ENCODE measurements at regions not wholly inside any gene's neighbourhood (a gene's known extent, or its start where the extent isn't known, plus 50 kb on each side); places are given as distances from the start of the nearest gene placed in this dataset.
"Not testable (repeated sequence)": the region's sequence is repeated elsewhere in the genome, so short reads cannot be mapped to it uniquely, and the experiment has no call there.

DNA sequence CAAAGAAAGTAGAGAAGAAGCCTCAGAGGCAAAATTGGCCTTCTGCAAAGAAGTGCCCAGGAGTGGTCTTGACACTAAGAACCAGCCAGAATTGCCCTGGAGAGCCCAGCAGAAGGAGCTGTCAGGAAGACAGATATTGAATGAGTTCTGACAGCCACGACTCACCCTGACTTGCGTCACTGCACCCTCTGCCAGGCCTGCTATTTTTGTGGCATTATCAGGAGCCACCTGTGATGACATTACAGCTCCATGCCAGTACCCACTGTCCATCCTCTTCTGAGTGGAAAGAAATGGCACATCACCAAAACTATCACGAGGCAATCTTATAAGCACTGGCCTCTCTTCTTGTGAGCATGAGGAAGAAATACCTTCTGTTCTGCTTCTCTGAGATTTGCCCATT lies 67.7 kb downstream of the SMIM20 start:
- H3K27ac ChIP-seq: no peak overlapping the region
- no peak for DNase-seq (ENCODE audit: low read depth, low spot score)

DNA sequence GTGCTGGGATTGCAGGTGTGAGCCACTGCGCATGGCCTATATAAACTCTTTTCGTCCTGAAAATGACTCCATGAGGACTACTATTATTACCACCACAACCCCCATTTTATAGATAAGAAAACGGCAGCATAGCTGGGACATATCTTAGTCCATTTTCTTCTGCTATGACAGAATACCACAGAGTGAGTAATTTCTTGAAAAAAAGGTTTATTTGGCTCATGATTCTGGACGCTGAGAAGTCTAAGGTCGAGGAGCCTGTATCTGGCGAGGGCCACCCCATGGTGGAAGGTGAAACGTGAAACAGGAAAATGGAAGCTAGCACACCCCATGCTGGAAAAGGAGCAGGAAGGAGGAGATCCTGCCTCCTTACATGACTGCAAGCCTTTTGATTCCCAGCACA lies 68.9 kb downstream of the SMIM20 start:
- no peak for DNase-seq (ENCODE audit: low read depth, low spot score)
- no peak overlapping the region for H3K27ac ChIP-seq

DNA sequence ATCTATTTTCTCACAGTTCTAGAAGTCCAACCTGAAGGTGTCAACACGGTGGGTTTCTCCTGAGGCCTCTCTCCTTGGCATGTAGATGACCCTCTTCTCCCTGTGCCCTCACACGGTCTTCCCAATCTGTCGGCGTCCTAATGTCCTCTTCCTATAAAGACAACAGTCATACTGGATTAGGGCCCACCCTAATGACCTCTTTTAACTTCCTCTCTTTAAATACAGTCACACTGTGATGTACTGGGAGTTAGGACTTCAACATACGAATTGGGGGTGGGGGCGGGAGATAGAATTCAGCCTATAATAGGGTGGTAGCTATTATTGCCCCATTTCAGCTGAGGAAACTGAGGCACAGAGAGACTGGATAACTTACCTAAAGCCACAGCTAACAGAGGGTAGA lies 70.2 kb downstream of the SMIM20 start:
- no peak overlapping the region for H3K27ac ChIP-seq
- DNase-seq (ENCODE audit: low read depth, low spot score): no peak

DNA sequence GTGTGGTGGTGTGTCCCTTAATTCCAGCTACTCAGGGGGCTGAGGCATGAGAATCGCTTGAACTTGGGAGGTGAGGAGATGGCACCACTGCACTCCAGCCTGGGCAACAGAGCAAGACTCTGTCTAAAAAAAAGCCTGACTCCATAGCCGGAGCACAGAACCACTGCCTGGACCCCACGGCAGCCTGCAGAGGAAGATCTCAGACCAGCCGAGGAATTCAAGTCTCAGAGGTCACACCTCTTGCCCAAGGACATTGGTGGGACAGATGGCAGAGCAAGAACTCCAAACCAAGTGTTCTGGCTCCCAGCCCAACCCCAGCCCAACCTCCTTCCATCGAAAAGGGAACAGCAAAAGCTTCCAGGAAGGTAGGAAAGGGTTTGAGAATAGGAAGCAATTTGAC lies 70.8 kb downstream of the SMIM20 start:
- no peak for DNase-seq (ENCODE audit: low read depth, low spot score)
- no peak overlapping the region for H3K27ac ChIP-seq

DNA sequence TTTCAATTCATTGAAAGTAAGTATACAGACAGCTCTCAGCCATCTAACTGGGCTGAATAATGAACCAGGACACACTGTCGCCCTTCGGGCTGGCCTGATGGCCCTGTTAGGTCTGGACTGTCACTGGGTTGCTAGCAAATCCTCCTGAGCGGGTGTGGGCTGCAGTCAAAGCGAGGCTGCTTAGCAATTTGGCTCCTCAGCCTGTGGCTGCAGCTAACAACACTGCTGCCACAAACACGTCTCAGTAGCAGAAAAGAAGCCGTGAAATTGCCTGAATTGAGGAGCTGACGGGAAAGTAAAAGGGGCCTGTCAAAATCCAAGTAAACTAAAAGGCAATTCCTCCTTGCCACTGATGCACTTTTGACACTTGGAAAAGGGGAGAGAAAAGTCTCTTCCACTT lies 72.8 kb downstream of the SMIM20 start:
- H3K27ac ChIP-seq: no peak overlapping the region
- no peak for DNase-seq (ENCODE audit: low read depth, low spot score)

DNA sequence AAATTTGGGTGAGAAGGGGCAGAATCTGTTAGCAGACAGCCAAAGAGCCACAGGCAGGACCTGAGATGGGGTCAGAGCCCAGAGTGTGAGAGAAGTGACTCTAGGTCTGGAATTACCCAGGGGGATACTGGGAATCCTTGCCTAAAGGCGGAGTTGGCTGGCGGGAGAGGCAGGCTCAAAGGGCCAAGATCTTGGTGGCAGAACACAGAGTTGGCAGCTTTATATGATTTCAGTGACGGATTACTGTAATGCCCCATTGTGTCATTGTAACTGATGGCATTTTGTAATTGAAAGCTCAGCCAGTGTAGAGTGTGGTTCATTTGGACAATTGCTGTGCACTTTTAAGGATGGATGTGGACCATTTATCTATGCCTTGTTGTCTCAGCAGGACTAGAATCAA lies 77.3 kb downstream of the SMIM20 start:
- DNase-seq (ENCODE audit: low read depth, low spot score): no peak
- H3K27ac ChIP-seq: no peak overlapping the region

DNA sequence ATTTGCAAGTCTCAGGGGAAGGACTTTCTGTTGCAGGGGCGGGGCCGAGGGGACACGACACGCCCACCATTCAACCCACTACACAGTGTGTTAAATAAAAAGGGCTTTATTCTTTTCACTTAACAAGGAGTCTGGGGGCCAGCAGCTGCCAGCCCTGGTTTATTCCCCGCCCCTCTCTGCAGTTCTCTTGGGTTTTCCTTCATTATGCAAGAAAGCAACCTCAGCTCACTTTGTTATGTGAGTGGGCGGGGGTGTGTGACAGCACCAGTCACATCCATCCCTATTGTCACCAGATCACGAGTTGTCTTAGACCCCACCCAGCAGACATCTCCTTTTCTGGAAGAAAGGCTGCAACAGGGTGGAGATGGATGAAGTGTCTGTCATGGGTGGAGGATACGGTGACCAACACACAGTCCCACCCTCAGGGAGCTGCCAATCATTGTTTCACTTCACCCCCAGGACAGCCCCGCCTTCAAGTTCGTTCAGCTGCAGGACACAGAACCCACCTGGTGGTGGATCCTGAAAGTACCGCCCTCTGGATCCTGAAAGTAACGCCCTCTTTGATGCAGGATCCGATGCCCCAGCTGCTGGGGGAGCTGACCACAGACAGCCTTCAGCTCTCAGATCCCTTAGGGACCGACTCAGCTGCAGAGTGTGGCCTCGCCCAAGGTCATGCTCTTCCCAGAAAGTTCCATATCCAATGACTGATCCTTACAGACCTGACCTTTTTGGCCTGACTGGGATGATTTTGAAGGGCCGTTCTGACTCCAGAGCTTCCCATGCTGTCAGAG lies 79.6 kb downstream of the SMIM20 start:
- no peak overlapping the region for H3K27ac ChIP-seq
- DNase-seq (ENCODE audit: low read depth, low spot score): no peak

DNA sequence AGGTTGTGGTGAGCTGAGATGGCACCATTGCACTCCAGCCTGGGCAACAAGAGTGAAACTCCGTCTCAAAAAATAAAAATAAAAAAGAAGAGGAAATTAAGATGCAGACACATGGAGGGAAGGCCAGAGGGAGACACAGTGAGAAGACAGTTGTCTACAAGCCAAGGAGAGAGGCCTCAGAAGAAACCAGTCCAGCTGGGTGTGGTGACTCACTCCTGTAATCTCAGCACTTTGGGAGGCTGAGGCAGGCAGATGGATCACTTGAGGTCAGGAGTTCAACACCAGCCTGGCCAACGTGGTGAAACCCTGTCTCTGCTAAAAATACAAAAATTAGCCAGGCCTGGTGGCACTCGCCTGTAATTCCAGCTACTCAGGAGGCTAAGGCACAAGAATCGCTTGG lies 80.6 kb downstream of the SMIM20 start:
- H3K27ac ChIP-seq; DNase-seq (ENCODE audit: low read depth, low spot score): not testable (repeated sequence)

DNA sequence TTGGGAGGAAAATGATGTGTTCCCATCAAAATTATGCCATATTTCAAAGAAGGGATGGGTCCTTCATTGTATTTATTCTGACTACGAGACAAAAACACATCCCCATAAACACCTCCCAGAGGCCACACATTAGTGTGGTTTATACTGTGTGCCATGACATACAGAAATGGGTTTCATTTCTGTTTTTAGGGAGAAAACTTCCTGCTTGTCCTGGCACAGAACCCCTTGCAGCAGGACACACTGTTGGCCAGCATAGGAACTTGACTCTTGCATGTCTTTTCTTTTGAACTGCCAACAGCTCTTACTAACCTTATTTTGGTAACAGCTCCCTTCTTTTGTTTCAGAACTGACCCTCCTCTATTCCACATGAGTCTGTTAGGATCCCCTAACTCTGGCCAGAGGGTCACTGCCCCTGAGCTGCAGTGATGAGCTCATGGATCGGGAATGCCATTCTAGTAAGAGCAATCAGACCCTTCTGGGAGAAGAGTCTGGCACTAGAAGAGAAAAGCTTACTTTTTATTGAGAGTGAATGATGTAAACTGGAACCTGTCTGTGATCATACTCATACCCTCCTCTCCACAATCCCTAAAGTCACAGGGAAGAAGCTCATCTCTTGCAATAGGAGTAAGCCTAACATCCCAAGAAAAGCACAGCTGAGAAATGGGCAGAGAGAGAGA lies 86.4 kb downstream of the SMIM20 start:
- DNase-seq (ENCODE audit: low read depth, low spot score): no peak
- H3K27ac ChIP-seq: no peak overlapping the region

DNA sequence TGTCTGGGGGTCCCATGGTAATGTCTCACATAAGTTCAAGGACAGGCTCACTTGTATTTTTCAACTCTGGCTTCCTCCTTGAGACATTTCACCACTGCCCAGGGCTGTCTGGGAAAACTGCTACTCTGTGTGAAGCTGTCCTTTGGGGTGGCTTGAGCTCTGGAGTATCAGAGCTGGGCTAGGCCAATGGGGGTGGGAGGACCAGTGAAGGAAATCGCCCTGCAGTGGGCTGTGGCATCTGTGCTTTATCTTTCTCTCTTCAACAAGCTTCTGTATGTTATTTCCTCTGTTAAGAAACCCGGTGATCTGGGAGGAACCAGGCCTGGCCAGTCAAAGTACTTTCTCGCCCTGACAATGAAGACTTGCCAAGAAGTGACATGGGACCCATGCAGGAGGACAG lies 87.4 kb downstream of the SMIM20 start:
- no peak overlapping the region for H3K27ac ChIP-seq
- DNase-seq (ENCODE audit: low read depth, low spot score): no peak

DNA sequence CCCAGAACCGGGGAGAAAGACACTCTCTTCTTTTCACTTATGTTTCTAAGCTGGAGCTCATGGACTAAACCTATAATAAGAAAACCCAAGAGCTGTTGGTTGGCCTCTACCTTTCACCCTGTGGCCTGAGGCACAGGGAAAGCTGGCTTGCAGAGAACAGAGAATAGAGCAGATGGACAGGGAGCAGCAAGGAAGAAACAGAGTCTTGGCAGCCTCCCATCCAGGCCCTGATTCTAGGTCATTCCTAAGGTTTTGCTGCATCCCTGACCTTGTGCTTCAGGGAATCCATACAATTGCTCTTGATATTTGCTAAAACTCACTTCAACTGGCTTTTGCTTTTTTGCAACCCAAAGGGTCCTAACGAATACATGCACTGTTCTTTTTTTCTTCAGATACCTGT lies 87.8 kb downstream of the SMIM20 start:
- no peak overlapping the region for H3K27ac ChIP-seq
- DNase-seq (ENCODE audit: low read depth, low spot score): no peak

DNA sequence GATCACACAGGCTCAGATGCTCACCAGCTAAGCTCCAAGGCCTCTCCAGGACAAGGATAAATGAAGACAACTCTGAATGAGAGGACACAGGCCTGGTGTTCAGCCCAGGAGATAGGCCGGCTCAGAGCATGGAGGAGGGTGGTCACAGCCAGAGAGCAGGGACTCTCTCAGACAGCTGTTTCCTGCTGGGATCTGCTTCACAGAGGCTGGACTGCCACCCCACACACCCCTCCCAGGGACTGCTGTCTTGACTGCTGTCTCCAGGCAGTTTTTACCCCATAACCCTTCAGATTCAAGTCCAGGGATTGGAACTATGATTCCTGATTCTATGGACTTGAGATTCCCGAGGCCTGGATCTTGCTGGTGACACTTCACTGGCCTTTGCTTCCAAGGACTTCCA lies 89.0 kb downstream of the SMIM20 start:
- DNase-seq (ENCODE audit: low read depth, low spot score): no peak
- no peak overlapping the region for H3K27ac ChIP-seq

DNA sequence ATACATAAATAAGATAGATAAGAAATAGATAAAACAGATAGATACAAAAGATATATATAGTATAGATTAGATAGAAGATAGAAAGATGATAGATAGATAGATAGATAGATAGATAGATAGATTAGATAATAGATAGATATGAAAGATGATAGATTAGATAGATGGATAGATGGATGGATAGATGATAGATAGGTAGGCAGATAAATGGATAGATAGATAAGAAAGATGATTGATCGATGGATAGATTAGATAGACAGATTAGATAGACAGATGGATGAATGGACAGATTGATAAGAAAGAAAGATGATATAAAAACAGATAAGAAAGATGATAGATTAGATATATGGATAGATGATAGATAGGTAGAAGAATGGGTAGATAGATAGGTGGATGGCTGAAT lies 90.3 kb downstream of the SMIM20 start:
- no peak for DNase-seq (ENCODE audit: low read depth, low spot score)
- no peak overlapping the region for H3K27ac ChIP-seq

DNA sequence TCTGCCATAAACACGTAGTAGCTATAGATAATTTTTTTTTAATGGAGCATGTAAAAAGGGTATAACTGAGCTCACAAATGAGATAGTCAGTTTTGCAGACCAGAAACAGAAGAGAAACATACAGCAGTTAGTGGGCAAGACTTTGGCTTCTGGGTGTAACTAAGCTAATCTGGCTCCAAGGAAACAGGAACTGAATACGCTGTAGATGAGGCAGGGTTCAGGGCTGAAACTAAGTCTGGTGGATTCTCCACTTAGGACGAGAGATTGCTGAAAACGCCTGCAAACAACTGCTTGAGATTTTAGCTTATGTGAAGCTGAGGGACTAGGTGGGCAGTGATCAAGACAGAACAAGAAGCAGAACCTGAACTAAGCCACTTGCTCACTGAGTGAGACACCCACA lies 91.7 kb downstream of the SMIM20 start:
- H3K27ac ChIP-seq: no peak overlapping the region
- no peak for DNase-seq (ENCODE audit: low read depth, low spot score)

DNA sequence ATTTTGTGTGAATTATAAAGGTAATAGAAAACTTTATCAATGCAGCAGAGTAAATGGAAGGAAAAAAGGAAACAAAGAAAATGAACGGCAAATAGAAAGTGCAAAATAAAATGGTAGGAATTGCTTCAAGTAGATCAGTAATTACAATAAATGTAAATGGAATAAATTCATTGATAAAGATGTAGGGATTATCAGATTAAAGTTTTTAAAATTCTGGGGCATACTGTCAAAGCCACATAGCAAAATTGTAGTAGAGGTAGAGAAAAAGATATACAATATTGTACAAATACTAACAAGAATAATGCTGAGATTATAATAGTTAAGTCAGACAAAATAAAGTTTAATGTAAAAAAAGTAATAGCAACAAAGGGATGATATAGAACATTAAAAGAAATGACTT lies 94.7 kb downstream of the SMIM20 start:
- DNase-seq (ENCODE audit: low read depth, low spot score): no peak
- no peak overlapping the region for H3K27ac ChIP-seq

DNA sequence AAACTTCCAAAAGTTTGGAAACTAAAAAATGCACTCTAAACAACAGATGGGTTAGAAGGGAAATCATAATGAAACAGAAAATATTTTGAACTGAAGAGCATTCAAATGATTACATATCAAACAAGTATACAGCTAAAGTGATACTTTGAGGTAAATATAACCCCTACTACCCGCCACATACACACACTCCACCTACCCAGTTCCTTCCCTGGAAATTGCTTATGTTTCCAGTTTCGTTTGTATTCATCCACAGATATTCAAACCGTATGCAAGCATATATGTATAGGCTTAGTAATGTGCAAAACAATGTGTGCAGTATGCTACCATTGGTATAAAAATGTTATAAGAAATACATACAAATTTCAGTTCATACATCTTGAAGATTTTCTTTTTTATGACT lies 95.5 kb downstream of the SMIM20 start:
- H3K27ac ChIP-seq: no peak overlapping the region
- DNase-seq (ENCODE audit: low read depth, low spot score): no peak

DNA sequence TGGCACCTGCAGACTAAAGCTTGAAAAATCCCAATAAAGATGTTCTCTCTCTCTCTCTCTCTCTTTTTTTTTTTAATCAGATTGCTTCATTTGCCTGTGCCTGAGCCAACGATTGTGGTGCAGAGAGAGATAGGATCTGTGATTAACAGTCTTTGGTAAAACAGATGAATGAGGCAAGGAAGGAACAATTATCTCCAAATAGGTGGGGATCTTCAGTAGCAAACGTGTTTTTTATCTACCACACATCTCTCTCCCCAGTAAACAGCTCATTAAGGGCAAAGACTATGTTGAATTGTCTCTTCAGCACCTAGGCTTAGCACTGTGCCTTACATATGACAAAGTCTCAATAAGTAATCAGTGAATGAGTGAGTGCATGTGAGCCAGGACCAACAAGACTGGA lies 96.3 kb downstream of the SMIM20 start:
- no peak overlapping the region for H3K27ac ChIP-seq
- DNase-seq (ENCODE audit: low read depth, low spot score): no peak

DNA sequence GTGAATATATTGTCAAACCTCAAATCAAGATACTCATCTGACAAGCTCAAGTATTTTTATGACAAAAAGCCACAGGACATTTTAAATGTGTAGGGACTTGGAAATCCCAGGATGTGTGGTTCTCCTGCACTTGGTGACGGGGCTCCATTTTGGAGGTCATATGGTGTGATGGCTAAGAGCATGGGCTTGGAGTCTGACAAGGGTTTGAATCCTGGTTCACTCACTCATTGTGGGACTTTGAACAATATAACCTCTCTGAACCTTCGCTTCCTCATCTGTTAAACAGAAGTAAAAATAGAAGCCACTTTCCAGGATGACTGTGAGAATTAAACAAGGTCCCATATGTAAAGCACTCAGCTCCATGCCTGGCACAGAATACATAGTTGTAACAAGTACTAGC lies 99.6 kb downstream of the SMIM20 start:
- no peak overlapping the region for H3K27ac ChIP-seq
- no peak for DNase-seq (ENCODE audit: low read depth, low spot score)

DNA sequence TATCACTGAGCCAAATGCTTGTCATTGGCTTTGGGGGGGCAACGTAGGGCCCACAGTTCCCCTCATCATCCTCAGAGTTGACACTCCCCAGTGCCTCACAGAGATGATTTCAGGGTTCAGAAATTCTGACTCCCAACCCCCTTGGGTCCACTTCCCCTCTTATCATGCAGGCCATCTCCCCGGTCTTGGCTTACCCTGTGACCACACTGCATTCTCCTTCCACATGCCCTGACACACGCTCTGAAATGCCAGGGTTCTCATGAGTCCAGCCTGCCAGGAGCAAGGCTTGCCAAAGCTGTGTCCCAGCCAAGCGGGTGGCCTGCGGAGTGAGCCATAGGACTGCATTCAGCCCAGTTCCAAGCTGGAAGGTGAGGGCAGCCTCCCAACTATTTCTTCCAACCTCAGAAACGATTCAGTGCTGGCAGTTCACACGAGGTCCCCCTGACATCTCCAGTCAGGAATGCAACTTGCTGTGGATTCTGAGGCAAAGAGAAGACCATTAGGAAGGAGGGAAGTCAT lies 101.2 kb downstream of the SMIM20 start:
- DNase-seq (ENCODE audit: low read depth, low spot score): no peak
- H3K27ac ChIP-seq: no peak overlapping the region

DNA sequence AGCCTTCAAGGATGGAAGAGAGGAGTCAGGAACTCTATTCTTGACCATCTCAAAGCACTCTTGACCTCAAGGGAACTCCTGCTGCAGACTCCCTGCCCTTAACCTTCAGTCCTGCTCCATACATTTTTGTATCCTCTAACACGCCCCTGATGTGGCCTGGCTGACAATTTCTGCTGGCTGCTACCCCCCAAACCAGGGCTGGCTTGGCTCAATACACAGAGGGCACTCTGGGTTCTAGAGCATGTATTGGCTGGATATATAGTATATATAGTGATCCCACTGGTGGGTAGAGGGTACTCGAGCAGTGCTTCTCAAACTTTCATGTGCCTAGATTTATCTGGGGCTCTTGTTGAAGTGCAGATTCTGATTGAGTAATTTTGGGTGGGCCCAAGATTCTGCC lies 101.9 kb downstream of the SMIM20 start:
- H3K27ac ChIP-seq: no peak overlapping the region
- no peak for DNase-seq (ENCODE audit: low read depth, low spot score)

DNA sequence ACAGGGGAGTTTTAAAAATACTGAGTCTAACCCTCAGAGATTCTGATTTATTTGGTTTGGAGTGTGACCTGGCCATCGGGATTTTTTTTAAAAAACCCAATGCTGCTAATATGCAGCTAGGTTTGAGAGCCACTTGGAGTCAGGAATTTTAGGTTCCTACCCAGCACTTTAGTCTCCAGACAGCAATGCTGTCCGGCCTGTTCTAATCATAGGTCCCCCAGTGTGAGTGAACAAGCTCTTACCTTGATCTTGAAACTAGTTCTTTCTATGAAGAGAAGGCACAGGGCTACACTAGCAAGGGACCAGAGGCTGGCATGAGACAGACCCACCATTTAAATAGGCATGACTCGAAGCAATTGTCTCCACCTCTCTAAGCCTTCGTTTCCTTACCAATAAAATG lies 103.5 kb downstream of the SMIM20 start:
- no peak for DNase-seq (ENCODE audit: low read depth, low spot score)
- H3K27ac ChIP-seq: no peak overlapping the region

All from epithelial cell of prostate (primary cell).